ENCODE measurements at regions not wholly inside any gene's neighbourhood (a gene's known extent, or its start where the extent isn't known, plus 50 kb on each side); places are given as distances from the start of the nearest gene placed in this dataset.

- H3K4me2 ChIP-seq: no peak overlapping the region
- no peaks in the 10 kb centered on the region for H3K27me3 ChIP-seq
- no peak for TF ChIP-seq Cebpa-rat (IDR thresholded peaks at IDR 0.05)
- H3K36me3 ChIP-seq: no peaks in the 10 kb centered on the region
- no peak overlapping the region for H3K4me3 ChIP-seq
- no peaks in the 10 kb centered on the region for H4K20me1 ChIP-seq
- H3K27ac ChIP-seq: no peak overlapping the region
- no peaks in the 10 kb centered on the region for H3K9me3 ChIP-seq
- H3K4me1 ChIP-seq: no peaks in the 10 kb centered on the region
- no peak overlapping the region for H3K9ac ChIP-seq
These were observed 558.9 kb downstream of the PKHD1 start for GRCh38 chr6:51528556-51528955.

DNA sequence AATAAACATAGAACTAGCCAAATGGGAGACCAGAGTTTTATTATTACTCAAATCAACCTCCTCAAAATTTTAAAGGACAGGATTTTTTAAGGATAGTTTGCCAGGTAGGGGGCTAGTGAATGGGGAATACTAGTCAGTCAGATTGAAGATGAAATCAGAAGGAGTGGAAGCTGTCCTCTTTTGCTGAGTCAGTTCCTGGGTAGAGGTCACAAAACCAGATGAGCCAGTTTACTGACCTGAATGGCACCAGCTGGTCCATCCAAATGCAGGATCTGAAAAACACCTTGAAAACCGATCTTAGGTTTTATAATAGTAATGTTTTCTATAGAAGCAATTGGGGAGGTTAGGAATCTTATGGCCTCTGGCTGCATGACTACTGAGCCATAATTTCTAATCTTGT is 558.2 kb downstream of the PKHD1 start:
- Histone ChIP-seq H3K4me3 (no peak overlapping the region), H3K27ac (no peak overlapping the region), H3K4me1 (no peaks in the 10 kb centered on the region), H3K9ac (no peak overlapping the region), H4K20me1 (no peaks in the 10 kb centered on the region), H3K4me2 (no peak overlapping the region), H3K9me3 (no peaks in the 10 kb centered on the region), H3K36me3 (no peaks in the 10 kb centered on the region), H3K27me3 (no peaks in the 10 kb centered on the region)
- TF ChIP-seq Cebpa-rat (IDR thresholded peaks at IDR 0.05): no peak

DNA sequence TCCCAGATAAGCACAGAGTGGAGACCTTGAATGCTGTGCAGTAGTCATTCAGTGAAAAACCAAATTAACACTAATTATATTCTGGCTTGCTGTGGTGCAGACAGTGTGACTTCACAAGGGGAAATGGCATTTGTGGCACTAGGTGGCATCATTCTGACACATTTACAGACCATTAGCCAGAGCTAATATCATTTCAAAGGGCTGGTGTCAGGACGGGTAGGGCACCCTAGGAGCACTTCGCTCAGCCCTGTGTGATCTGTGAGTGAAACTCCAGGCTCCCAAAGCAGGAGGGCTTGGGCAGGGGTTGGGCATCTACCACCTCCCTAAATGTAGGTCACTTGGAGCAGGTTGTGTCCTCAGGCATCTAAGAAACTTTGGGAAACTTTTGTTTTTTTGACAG is 555.8 kb downstream of the PKHD1 start:
- no peaks in the 10 kb centered on the region for H3K36me3 ChIP-seq
- H4K20me1 ChIP-seq: no peaks in the 10 kb centered on the region
- 0 out of 2 replicates have a peak, but pooled peaks cover 4% of the 10 kb centered on the region for H3K4me1 ChIP-seq
- no peaks in the 10 kb centered on the region for H3K9me3 ChIP-seq
- no peaks in the 10 kb centered on the region for H3K27me3 ChIP-seq
- no peak overlapping the region for H3K27ac ChIP-seq
- H3K4me2 ChIP-seq: no peak overlapping the region
- no peak for TF ChIP-seq Cebpa-rat (IDR thresholded peaks at IDR 0.05)
- H3K9ac ChIP-seq: no peak overlapping the region
- H3K4me3 ChIP-seq: no peak overlapping the region

DNA sequence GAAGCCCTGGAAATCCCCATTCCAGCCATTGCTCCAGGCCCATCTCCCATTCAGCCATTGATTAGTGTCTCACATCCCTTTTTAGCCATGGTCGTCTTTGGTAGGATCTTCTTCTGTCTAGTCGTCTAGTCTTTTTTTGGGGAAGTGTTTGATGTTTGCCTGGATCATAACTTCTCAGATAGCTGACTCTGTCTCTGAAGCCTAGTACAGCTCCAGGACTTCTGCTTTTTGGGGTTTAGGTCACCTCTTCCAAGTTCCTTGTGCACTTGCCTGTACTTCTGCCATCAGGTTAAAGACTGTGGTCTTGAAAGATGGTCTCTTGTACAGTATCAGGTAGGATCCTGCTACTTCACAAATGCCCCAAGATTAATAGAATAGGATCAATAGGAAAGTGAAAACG is 553.5 kb downstream of the PKHD1 start:
- no peaks in the 10 kb centered on the region for H3K9me3 ChIP-seq
- no peaks in the 10 kb centered on the region for H4K20me1 ChIP-seq
- no peak overlapping the region for H3K4me2 ChIP-seq
- 0 out of 2 replicates have a peak, but pooled peaks cover 4% of the 10 kb centered on the region for H3K4me1 ChIP-seq
- no peak overlapping the region for H3K9ac ChIP-seq
- H3K27me3 ChIP-seq: no peaks in the 10 kb centered on the region
- no peak for TF ChIP-seq Cebpa-rat (IDR thresholded peaks at IDR 0.05)
- no peak overlapping the region for H3K27ac ChIP-seq
- H3K36me3 ChIP-seq: no peaks in the 10 kb centered on the region
- H3K4me3 ChIP-seq: no peak overlapping the region

DNA sequence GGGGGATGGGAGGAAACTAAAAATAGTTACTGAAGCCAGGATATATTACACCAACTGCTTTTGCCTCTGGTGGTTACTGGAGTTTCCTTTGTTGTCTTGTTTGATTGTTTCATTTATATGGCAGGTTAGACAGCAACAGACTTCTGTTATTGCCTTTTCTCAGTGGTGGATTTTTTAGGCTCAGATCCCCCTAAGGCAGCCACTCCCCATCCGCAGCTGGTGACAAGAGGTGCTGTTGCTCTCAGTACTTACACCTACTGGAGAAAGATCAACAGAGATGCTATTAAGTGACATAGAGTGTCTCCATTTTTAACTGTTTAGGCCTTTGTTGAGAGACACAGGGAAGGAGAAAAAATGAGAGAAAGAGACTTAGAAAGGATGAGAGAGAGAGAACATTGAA is 552.1 kb downstream of the PKHD1 start:
- no peak for TF ChIP-seq Cebpa-rat (IDR thresholded peaks at IDR 0.05)
- no peaks in the 10 kb centered on the region for H3K9me3 ChIP-seq
- no peaks in the 10 kb centered on the region for H3K27me3 ChIP-seq
- no peak overlapping the region for H3K4me3 ChIP-seq
- H3K4me2 ChIP-seq: no peak overlapping the region
- 0 out of 2 replicates have a peak, but pooled peaks cover 4% of the 10 kb centered on the region for H3K4me1 ChIP-seq
- H3K9ac ChIP-seq: no peak overlapping the region
- no peaks in the 10 kb centered on the region for H3K36me3 ChIP-seq
- H3K27ac ChIP-seq: no peak overlapping the region
- H4K20me1 ChIP-seq: no peaks in the 10 kb centered on the region

DNA sequence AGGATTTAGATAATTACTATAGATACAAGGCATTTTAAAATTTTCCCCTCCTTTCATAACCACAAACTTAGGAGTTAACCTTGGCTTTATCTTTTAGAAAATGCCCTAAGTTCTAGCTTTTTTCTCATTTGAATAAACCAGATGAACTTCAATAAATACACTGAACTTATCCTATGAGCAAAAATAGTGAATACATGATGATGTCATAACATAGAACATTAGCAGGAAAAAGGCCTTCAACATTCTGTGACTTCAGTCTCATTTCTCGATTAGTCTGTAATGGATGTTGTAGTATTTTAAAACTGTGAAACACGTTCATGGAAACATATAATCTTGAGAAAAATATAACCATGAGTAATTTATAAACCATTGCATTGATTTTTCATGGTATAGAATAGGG is 550.7 kb downstream of the PKHD1 start:
- no peak for TF ChIP-seq Cebpa-rat (IDR thresholded peaks at IDR 0.05)
- Histone ChIP-seq H3K9me3 (no peaks in the 10 kb centered on the region), H3K36me3 (no peaks in the 10 kb centered on the region), H4K20me1 (no peaks in the 10 kb centered on the region), H3K4me3 (no peak overlapping the region), H3K9ac (no peak overlapping the region), H3K4me1 (0 out of 2 replicates have a peak, but pooled peaks cover 4% of the 10 kb centered on the region), H3K27ac (no peak overlapping the region), H3K4me2 (no peak overlapping the region), H3K27me3 (no peaks in the 10 kb centered on the region)

DNA sequence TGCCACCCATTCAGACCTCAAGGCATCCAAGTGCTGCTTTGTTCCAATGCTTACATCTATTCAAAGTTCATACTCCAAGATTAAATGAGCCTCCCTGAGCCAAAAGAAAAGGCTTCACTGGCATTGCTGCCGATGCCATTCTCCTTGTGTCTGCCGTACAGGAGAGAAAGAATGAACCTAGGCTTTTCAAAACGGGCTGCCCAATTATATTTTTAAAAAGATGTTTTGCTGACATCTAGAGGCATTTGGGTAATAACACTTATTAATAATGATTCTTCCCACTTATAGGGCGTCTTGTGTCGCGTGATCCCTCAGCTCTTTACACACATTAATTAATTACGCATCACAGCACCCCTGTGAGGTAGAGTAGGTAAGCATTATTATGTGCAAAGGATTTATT is 545.6 kb downstream of the PKHD1 start:
- Histone ChIP-seq H3K4me2 (no peak overlapping the region), H3K36me3 (no peaks in the 10 kb centered on the region), H3K4me3 (no peak overlapping the region), H3K27ac (no peak overlapping the region), H3K9me3 (no peaks in the 10 kb centered on the region), H3K27me3 (no peaks in the 10 kb centered on the region), H3K4me1 (no peaks in the 10 kb centered on the region), H4K20me1 (no peaks in the 10 kb centered on the region), H3K9ac (no peak overlapping the region)
- no peak for TF ChIP-seq Cebpa-rat (IDR thresholded peaks at IDR 0.05)

GRCh38 chr6:51542475-51542874 is 544.9 kb downstream of the PKHD1 start:
- H4K20me1 ChIP-seq: no peaks in the 10 kb centered on the region
- H3K27ac ChIP-seq: no peak overlapping the region
- no peaks in the 10 kb centered on the region for H3K9me3 ChIP-seq
- H3K27me3 ChIP-seq: no peaks in the 10 kb centered on the region
- H3K4me3 ChIP-seq: no peak overlapping the region
- TF ChIP-seq Cebpa-rat (IDR thresholded peaks at IDR 0.05): no peak
- no peaks in the 10 kb centered on the region for H3K36me3 ChIP-seq
- H3K9ac ChIP-seq: no peak overlapping the region
- H3K4me2 ChIP-seq: no peak overlapping the region
- no peaks in the 10 kb centered on the region for H3K4me1 ChIP-seq

GRCh38 chr6:51550243-51550642 is 537.2 kb downstream of the PKHD1 start:
- Histone ChIP-seq H3K9me3 (no peaks in the 10 kb centered on the region), H3K4me1 (no peaks in the 10 kb centered on the region), H3K9ac (no peak overlapping the region), H4K20me1 (no peaks in the 10 kb centered on the region), H3K4me3 (no peak overlapping the region), H3K27me3 (no peaks in the 10 kb centered on the region), H3K4me2 (no peak overlapping the region), H3K27ac (no peak overlapping the region), H3K36me3 (no peaks in the 10 kb centered on the region)
- no peak for TF ChIP-seq Cebpa-rat (IDR thresholded peaks at IDR 0.05)

DNA sequence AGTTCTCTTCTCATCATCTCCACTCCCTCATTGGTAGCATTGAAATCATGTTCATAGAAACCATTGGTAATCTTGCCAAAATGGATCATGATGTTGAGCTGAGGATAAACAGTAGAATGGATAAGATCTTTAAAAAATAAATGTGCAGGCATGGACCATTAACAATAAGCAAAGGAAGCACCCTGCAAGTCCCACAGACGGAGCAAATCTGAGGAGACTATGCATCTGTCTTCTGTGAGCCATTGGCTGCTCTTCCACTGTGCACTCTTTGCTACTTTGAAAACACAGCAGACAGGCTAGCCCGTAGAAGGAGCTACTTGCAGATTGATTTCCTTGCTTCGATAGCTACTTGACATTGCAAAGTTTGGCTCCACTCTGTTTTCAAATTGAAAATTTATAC is 535.0 kb downstream of the PKHD1 start:
- TF ChIP-seq Cebpa-rat (IDR thresholded peaks at IDR 0.05): no peak
- Histone ChIP-seq H4K20me1 (no peaks in the 10 kb centered on the region), H3K9ac (no peak overlapping the region), H3K27ac (no peak overlapping the region), H3K4me2 (no peak overlapping the region), H3K4me1 (no peaks in the 10 kb centered on the region), H3K4me3 (no peak overlapping the region), H3K9me3 (no peaks in the 10 kb centered on the region), H3K27me3 (no peaks in the 10 kb centered on the region), H3K36me3 (no peaks in the 10 kb centered on the region)

DNA sequence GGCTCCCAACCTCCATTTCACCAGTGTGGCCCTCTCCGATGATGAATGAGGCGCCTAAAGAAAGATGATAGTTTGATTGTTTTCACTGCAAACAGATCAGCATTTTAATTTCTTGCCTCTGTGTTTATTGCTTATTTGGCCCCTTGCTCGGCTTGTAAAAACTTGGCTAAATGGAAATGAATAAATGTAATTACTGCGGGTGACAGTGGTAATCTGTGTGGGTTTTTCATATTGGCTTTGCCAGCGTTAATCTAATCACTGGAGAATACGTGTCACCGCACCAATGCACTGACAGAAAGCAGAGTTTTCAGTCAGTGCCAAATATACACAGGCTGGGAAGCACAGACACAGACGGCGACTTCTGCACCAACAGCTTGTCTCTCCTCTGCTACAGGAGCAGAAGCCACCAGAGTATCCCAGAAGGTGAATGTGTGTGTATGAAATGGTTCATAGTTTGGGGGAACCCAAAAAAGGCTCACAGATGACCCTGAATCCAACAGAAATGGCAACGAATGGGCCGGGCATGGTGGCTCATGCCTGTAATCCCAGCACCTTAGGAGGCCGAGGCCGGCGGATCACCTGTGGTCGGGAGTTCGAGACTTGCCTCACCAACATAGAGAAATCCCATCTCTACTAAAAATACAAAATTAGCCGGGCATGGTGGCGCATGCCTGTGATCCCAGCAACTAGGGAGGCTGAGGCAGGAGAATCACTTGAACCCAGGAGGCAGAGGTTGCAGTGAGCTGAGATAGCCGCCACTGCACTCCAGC is 534.0 kb downstream of the PKHD1 start:
- H3K4me3 ChIP-seq: no peak overlapping the region

More for the DNA sequence above, 534.0 kb downstream of the PKHD1 start:
- Histone ChIP-seq H3K36me3 (no peaks in the 10 kb centered on the region), H4K20me1 (no peaks in the 10 kb centered on the region), H3K27me3 (no peaks in the 10 kb centered on the region), H3K9me3 (no peaks in the 10 kb centered on the region), H3K27ac (no peak overlapping the region), H3K4me2 (no peak overlapping the region), H3K9ac (no peak overlapping the region), H3K4me1 (no peaks in the 10 kb centered on the region)
- no peak for TF ChIP-seq Cebpa-rat (IDR thresholded peaks at IDR 0.05)

Data from BLaER1 (cell line).